ENCODE measurements at regions not wholly inside any gene's neighbourhood (a gene's known extent, or its start where the extent isn't known, plus 50 kb on each side); places are given as distances from the start of the nearest gene placed in this dataset.
"Not testable (repeated sequence)": the region's sequence is repeated elsewhere in the genome, so short reads cannot be mapped to it uniquely, and the experiment has no call there.

DNA sequence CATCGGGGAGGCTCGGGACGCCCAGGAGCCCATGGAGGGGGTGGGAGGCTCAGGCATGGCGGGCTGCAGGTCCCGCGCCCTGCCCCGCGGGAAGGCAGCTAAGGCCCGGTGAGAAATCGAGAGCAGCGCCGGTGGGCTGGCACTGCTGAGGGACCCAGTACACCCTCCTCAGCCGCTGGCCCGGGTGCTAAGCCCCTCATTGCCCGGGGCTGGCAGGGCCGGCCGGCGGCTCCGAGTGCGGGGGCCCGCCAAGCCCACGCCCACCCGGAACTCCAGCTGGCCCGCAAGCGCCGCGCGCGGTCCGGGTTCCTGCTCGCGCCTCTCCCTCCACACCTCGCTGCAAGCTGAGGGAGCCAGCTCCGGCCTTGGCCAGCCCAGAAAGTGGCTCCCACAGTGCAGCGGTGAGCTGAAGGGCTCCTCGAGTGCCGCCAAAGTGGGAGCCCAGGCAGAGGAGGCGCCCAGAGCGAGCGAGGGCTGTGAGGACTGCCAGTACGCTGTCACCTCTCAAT, 195.0 kb upstream of the PIK3R1 start:
- not testable (repeated sequence) for DNase-seq

DNA sequence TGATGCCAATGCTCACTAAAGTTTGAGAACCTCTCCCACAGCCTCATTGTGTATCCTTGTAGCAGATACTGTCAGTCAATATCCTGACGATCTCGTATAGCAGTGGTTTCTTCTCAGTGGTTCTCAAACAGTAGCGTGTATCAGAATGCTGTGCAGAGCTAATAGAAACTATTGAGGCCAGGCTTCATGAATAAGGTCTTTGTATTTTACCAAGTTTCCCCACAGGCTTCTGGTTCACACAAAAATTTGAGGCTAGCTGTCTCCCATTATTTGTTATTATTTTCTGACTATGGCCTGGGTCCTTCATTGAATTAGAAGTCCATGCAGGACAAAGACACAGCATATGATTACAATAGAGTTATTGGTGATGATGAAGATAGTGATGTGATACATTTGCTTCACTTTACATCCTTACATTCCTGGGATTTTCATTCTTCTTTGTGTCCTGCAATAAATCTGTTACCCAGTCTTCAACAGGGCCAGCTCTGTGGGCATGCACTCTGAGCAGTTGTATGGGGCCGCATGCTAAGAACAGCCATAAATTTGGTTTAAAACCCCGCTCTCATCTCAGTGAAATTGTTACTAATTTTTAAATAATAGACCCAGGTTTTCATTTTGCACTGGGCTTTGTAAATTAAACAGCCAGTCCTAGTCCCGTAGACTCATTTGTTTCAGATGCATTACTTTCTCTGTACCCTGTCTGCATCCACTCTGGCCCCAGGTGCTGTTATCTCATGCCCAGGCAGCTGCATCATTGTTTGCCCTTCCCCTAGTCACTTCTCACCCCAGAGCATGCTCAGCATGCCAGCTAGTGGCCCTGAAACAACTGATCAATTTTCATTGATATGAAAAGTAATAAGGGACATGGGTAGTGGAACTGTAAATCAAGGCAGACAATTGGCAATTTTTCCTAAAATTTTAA, 199.9 kb upstream of the PIK3R1 start:
- DNase-seq, result no peak

DNA sequence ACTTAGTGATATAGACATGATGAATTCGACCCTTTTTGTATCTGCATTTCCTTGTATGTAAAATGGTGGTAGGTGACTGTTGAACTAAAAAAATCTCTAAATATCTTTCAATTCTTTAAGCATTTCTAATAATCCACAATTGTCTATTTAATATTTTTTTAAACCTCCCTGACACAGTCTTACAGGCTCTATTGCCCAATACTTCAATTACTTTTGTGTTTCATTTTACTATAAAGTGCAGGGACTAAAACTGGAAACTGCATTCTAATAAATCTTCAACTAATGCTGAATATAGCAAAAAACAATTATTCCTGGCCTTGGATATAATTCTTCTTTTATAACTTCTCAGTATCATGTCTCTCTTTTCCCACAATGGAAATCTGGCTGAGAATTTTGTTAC, 202.7 kb upstream of the PIK3R1 start:
- DNase-seq, result no peak

DNA sequence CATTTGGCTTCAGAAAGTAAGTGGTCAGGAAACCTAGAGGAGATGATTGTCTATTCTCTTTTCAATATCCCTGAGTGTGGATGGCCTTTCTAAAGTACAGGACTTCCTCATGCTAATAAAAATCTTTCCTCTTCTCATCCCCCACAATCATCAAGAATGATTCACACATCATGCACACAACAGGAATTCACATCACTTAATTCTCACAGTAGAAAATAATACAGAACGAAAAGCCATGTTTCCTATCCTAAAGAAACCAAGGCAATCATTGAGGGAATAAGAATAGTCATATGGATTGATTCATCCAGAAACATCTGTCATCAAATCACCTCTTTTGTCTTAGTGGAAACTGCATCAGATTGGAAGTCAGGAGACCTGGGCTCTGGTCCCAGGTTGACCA, 203.1 kb upstream of the PIK3R1 start:
- no peak for DNase-seq

DNA sequence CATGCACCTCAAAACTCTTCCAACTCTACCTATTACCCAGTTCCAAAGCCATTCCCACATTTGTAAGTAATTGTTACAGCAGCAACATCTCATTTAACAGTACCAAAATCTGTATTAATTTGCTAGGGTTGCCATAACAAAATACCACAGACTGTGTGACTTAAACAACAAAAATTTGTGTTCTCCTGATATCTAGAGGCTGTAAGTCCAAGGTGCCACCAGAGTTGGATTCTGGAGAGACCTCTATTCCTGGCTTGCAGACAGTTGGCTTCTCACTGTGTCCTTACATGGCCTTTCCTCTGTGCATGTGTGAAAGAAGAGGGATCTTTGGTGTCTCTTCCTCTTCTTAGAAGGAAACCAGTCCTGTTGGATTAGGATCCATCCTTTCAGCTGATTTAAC, 203.8 kb upstream of the PIK3R1 start:
- DNase-seq, result no peak

DNA sequence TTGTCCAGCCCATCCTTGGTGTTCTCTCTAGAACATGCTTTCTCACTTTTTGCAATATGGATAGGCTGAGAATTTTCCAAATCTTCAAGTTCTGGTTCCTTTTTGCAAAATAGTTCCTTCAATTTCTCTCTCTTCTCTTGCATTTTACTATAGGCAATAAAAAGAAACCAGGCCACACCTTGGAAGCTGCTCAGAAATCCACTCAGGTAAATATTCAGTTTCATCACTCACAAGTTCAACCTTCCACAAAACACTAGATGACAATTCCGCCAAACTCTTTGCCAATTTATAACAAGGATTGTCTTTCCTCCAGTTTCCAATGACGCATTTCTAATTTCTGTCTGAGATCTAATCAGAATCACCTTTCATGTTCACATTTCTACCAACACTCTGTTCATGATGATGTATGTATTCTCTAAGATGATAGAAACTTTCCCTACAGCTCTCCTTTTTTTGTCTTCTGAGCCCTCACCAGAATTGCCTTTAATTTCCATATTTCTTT, 204.2 kb upstream of the PIK3R1 start:
- DNase-seq, result no peak

DNA sequence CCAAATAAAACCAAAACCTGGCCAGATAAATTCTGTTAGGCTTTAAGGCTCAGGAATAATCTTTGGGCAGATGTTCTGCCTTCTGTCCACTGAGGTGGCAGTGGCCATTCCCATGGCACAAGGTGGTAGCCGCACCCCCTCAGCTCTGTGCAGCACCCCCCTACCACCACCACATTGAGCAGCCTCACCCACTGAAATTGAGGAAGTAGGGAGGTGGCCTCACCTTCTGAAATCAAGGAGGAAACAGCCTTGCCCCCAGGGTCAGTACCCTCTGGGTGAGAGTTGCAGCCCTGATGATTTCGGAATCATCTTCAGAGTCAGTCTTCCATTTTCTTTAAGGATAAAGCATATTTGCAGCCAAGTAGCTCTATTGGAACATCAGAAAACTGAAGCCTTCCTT, 204.8 kb upstream of the PIK3R1 start:
- no peak for DNase-seq

DNA sequence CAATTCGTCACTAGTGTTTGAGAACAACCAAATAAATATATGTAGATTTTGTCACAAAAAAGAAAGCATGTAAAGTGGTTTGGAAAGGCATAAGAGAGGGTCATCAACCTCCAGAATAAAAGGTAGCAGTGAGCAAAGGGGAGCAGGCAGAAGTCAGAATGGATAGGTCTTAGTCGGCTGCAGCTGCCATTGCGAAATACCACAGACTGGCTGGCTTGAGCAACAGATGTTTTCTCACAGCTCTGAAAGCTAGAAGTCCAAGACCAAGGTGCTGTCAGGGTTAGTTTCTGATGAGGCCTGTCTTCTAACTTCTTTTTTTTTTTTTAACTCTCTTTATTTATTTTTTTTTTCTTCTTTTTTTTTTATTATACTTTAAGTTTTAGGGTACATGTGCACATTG, 208.1 kb upstream of the PIK3R1 start:
- peak in 1 of 2 donors; percentile 35 for DNase-seq

DNA sequence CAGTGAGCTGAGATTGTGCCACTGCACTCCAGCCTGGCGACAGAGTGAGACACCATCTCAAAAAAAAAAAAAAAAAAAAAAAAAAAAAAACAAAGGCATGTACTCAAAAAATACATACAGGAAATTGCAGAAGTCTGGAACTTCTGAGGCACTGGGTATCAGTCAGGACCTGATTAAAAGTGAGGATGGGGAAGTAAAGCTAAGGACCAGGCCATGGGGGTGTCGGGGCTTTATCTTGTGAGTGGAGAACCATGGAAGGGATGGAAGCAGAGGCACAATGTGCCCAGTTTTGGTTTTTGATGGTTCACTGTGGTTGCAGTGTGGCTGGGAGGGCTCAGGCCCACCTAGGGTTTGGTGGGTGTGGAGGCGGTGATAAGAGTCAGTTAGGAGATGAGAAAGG, 212.7 kb upstream of the PIK3R1 start:
- DNase-seq, result peak in 1 of 2 donors; percentile 7

DNA sequence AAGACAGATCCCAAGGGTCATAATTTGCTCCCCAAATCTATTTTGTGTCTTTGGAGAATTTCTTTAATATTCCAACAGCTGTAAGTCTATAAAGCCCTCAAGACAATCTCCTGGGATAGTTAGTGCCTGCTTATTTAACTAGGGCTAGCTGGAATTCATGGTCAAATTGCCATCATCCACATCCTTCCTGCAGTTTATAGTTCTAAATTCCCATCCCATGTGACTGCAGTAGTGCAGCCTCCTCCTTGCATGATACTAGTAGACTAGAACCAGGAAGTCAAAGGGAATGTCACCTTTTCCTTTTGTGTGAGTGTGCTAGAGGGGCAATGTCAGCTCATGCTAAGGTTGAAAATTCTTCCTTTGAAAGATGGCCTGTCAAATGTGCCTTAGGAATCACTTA, 214.8 kb upstream of the PIK3R1 start:
- no peak for DNase-seq

DNA sequence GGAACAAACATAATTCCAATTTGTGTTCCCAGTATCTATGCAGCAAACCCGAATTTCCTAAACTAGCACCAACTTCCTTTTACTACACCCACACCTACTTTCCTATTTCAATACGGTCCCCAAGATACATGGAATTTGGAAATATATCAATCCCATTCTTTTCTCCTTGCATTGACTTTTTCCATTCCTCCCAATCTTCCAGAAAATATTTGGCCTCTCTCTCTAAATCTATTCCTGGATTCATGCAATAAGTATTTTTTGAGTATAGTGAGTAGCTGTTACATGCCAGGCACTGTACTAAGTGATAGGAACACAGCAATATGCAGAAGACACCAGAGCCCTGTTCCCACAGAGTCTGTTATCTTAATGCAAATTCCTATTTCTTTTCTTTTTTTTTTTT, 216.2 kb upstream of the PIK3R1 start:
- no peak for DNase-seq

DNA sequence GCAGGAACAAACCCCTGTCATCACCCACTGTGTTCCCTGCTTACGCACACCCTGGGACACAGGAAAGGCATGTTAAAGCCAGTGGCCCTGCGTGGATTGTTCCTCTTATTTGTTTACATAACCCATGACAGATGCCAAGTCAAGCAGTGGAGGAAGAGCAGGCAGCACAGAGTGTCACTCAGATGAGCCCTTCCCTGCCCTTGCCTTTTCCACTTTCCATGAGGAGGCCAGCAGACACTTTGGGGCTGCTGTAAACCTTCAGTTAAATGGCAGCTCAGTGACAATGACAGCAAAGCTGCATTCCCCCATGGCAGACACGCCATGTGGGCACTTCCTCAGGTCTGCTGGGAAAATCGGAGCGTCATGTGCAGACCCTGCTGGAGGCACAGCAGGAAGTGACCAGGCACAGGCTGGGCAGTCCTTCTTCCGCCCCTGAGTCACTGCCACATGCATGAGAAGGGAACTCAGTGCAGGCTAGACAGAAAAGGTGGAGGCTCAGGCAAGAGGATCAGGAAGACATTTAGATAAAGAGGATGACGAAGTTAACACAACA, 216.8 kb upstream of the PIK3R1 start:
- DNase-seq, result peak in 1 of 2 donors; percentile 78

DNA sequence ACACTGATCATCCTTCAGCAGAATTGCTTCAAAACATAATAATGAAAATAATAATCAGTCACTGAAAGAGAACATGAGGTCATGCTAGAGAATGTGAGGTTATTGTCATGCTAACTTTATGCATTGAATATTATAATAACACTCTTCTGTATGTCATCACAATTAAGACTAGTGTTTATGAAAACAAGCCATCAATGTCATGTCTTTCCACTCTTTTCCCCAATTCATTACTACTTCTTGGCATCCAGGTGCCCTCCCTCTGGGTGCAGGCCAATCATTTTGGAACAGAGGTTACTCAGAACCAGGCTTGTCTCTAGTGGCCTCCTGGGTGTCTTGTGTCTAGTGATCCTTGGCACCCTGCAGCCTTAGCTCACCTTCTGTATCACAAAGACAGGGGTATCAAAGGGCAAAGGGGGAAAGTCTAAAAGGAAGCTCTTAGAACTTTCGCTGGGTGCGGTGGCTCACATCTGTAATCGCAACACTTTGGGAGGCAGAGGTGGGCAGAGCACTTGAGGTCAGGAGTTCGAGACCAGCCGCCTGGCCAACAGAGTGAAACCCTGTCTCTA, 217.6 kb upstream of the PIK3R1 start:
- no peak for DNase-seq

DNA sequence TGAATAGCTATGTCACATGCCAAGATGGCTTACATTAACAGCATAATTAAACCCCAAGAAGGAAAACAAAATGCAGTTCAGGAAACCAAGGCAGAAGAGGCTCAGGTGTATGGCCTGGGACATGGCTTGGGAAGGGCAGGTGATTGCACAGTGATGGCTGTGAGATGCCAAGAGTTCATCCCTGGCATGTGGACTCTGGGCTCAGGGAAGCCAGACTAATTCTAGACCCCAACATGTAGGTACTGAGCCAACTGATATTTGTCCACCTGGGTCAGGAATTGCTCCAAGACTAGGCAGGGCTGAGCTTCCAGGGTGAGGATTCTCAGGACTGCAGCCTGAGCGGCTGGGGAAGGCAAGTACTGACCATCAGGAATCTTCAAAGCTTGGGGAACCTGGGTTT, 218.4 kb upstream of the PIK3R1 start:
- no peak for DNase-seq

DNA sequence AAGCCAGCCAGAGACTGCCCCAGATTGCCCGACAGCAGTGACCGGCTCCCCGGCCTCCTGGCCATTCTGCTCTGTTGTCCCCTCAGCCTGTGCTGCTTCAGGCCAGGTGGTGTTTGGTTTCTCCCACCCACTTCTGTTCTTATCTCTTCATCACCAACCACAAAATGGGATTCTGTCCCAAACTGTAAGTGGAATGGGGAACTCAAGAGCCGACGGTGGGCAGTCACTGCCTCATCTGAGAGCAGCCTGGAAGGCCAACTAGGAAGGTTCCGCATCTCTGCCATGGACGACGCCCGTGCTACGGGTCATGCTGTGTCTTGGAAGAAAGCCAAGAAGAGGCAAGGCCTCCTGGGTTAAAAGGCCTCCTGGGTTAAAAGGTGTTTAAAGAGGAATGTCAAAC, 219.0 kb upstream of the PIK3R1 start:
- no peak for DNase-seq

DNA sequence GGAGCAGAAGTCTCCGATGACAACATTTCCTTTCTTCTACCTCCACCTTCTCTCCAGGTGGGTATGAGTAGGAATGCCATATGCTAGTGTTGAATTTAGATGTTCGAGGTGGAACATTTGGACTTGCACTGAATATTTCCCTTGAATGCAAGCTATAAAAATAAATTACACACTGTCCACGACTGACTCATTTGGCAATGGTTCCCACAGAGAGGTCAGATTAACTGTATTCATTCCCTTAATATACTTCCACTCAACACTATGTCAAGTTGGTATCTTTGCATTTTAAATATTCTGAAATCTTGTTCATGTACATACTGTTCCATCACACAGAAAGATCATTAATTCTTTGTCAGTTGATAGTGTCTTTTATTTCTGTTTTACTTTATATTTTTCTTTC, 222.6 kb upstream of the PIK3R1 start:
- no peak for DNase-seq

DNA sequence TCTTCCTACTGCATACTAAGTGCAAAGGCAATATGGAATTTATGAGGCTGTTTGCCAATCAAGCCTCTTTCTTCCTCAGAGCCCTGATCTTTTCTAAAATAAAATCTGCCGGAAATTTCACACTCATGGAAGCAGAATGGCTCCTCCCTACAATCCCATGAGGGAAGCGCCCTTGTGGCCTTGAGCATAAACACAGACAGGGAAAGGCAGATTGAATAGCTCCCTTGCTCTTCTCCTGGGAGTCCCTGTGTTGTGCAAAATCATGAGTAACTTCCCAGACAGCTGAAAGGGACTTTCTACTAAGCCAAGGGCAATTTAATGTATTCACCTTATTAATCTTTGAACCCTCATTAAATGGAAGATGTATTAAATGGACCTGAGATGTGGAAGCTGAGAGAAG, 226.1 kb upstream of the PIK3R1 start:
- no peak for DNase-seq

DNA sequence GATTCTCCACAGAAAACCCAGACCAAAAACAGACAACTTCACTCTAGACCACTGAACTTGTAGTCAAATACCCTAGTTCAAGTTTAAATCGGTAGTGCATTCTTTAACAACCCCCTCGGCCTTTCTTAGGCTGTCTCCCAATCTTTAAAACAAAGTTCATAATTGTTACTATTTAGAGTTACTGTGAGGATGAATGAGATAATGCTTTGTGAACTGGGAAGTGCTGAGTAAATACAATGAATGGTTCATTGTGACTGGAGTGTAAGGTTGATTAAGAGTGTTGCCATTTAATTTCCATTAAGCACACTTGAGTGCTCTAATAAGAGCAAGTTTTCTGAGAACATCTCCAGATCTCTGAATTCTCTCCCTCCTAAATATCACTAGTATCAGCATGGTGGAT, 228.8 kb upstream of the PIK3R1 start:
- no peak for DNase-seq

DNA sequence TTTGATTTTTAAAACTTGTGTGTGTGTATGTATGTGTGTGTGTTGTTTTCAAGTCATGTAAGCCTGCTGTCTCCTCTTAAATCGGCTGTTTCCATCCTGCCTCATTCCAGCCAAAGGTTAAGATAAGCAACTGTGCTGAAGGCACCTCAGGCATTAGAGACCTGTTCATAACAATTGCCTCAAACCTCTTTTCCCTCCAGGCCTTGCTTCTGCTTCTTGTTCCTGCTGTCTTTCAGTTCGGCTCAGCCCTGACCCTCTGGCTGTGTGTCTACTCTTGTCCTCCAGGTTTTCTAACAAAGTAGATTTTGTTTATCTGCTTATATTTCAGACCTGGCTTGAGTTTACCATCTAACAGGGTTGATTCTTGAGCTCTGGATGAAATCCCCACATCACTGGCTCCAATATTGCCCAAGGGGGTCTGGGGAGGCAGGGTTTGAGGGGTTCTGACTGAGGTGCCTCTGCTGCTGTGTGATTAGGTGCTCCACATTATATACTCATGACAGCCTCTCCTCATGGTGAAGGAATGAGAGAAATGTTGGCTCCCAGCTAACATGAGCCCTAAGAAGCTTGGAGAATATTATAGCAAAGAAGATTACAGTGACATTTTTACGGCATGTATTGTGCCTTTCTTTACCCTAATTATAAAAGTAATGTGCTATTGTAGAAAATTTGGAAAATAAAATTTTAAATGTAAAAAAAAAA, 229.7 kb upstream of the PIK3R1 start:
- no peak for DNase-seq

DNA sequence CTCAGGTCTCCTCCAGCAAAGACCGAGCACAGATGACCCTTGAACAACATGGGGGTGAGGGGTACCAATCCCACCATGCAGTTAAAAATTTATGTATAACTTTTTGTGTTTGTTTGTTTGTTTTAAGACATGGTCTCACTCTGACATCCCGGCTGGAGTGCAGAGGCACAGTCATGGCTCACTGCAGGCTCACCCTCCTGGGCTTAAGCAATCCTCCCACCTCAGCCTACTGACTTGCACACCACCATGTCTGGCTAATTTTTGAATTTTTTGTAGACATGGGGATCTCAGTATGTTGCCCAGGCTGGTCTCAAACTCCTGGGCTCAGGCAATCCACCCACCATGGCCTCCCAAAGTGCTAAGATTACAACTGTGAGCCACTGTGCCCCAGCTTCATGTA, 231.0 kb upstream of the PIK3R1 start:
- DNase-seq, result no peak

DNA sequence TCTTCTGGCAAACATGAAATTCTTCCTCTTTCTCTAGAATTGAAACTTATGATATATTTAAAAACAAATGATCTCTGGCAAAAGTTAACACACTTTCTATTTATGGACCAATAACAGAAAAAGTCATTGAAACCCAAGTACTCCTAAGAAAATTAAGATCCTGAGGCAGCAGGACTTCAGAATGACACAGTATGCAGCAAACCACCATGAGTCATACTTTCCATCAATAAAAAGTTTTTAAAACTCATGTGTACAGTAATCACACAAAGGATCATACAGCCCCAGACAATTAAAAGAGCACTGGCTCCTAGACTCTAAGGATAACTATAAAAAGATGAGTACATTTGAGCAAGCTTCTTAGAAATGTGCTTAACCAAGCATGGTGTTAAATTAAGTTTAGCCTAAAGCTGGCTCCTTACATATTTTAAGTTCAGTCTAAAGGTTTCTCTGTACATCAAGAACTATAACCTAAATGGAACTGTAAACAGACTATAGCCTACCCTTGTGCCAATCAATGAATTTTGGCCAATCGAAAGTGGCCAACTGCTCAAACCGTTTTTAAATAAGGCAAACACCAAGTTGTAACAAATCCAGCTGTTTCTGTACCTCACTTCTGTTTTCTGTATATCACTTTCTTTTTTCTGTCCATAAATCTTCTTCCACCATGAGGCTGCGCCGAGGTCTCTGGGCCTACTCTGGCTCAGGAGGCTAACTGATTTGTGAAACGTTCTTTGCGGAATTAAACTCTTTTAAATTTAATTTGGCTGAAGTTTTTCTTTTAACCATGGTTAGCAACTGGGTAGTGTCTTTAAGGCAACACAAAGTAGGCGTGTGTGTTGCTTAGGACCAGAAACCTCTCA, 232.1 kb upstream of the PIK3R1 start:
- DNase-seq, result no peak

DNA sequence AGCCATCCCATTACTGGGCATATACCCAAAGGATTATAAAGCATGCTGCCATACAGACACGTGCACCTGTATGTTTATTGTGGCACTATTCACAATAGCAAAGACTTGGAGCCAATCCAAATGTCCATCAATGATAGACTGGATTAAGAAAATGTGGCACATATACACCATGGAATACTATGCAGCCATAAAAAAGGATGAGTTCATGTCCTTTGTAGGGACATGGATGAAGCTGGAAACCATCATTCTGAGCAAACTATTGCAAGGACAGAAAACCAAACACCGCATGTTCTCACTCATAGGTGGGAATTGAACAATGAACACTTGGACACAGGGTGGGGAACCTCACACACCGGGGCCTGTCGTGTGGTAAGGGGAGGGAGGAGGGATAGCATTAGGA, 233.4 kb upstream of the PIK3R1 start:
- not testable (repeated sequence) for DNase-seq

Data from CD4-positive, alpha-beta T cell treated with Interleukin-1 beta for 1 hour (primary cell).